PC-3 (cell line): ENCODE measurements at regions not wholly inside any gene's neighbourhood (a gene's known extent, or its start where the extent isn't known, plus 50 kb on each side); places are given as distances from the start of the nearest gene placed in this dataset.

Experiments used
- ATAC-seq: fragments of 200-7000 bp; cut with Tn5 transposase; 2 replicates; pipeline ENCODE4 v1.9.1; 2020; ENCODE audit warnings: mild to moderate bottlenecking, moderate library complexity
- BruUV-seq: library from RNA; stranded (reverse); fragments of 400-500 nt; replicated peaks from 2 replicates; lab custom pipeline; 2021; lab: Mats Ljungman, UMichigan
- CTCF ChIA-PET: fragments of 300-600 bp; sonication (Branson Sonifier 250); formaldehyde crosslinking; loops from one replicate; lab custom pipeline; 2022; ENCODE audit warnings: antibody characterized with exemption; lab: Charles Lee
- POLR2A ChIA-PET: fragments of 300-600 bp; sonication (Branson Sonifier 250); formaldehyde crosslinking; loops from one replicate; lab custom pipeline; 2022; ENCODE audit warnings: antibody characterized with exemption; ENCODE audit not compliant: unreplicated experiment; lab: Charles Lee
- DNase-seq: peaks from one replicate; pipeline ENCODE4 v3.0.0-alpha.2; 2015
- H2AFZ ChIP-seq: fragments of 300-600 bp; sonication (generic); 2 replicates; pipeline ENCODE4 v1.6.0; 2016; ENCODE audit warnings: antibody characterized with exemption, low read length
- H3F3A ChIP-seq: fragments of 300-600 bp; sonication (generic); one replicate; pipeline ENCODE4 v1.6.0; 2017; ENCODE audit warnings: antibody characterized with exemption, low read length, control low read depth, mild to moderate bottlenecking; ENCODE audit not compliant: unreplicated experiment
- H3K27ac ChIP-seq: fragments of 300-600 bp; sonication (generic); 2 replicates; pipeline ENCODE4 v1.5.1; 2016; ENCODE audit warnings: mild to moderate bottlenecking, low read length
- H3K27me3 ChIP-seq: fragments of 300-600 bp; sonication (generic); 2 replicates; pipeline ENCODE4 v1.6.1; 2016; ENCODE audit warnings: low read length, mixed read lengths
- H3K36me3 ChIP-seq: fragments of 300-600 bp; sonication (generic); 2 replicates; pipeline ENCODE4 v1.6.1; 2016; ENCODE audit warnings: low read depth, mixed run types, low read length, mixed read lengths
- H3K4me1 ChIP-seq: fragments of 300-600 bp; sonication (generic); 2 replicates; pipeline ENCODE4 v1.5.1; 2016; ENCODE audit warnings: low read length; ENCODE audit not compliant: insufficient read depth
- H3K4me2 ChIP-seq: fragments of 300-600 bp; sonication (generic); 2 replicates; pipeline ENCODE4 v1.6.0; 2016; ENCODE audit warnings: low read length
- H3K4me3 ChIP-seq: fragments of 300-600 bp; sonication (generic); 2 replicates; pipeline ENCODE4 v1.5.1; 2016; ENCODE audit warnings: mild to moderate bottlenecking, low read length, mixed read lengths
- H3K79me2 ChIP-seq: fragments of 300-600 bp; sonication (generic); 2 replicates; pipeline ENCODE4 v1.6.1; 2017; ENCODE audit warnings: low read length, mixed read lengths
- H3K9ac ChIP-seq: fragments of 300-600 bp; sonication (generic); 2 replicates; pipeline ENCODE4 v1.6.0; 2016; ENCODE audit warnings: mild to moderate bottlenecking, low read length
- H3K9me2 ChIP-seq: fragments of 300-600 bp; sonication (generic); replicated peaks from 2 replicates; pipeline ENCODE4 v1.6.1; 2016; ENCODE audit warnings: mixed run types, low read length, mixed read lengths
- H3K9me3 ChIP-seq: fragments of 300-600 bp; sonication (generic); 2 replicates; pipeline ENCODE4 v1.6.1; 2016; ENCODE audit warnings: low read length, mixed read lengths
- H4K20me1 ChIP-seq: fragments of 300-600 bp; sonication (generic); 2 replicates; pipeline ENCODE4 v1.6.1; 2016; ENCODE audit warnings: low read length, mixed read lengths
- CTCF ChIP-seq: fragments of 300-600 bp; sonication (generic); conservative IDR thresholded peaks from 2 replicates; pipeline ENCODE4 v1.5.1; 2017; ENCODE audit warnings: antibody characterized with exemption, low read depth, mild to moderate bottlenecking, low read length
- EZH2 ChIP-seq: fragments of 300-600 bp; sonication (generic); IDR thresholded peaks from one replicate; pipeline ENCODE4 v1.6.1; 2017; ENCODE audit warnings: antibody characterized with exemption, mild to moderate bottlenecking, low read length; ENCODE audit not compliant: unreplicated experiment
- EZH2phosphoT487 ChIP-seq: fragments of 300-600 bp; sonication (generic); IDR thresholded peaks from 2 replicates; pipeline ENCODE4 v1.6.1; 2018; ENCODE audit warnings: mild to moderate bottlenecking, antibody characterized with exemption, low read length, borderline replicate concordance
- intact Hi-C: fragments of 100-400 bp; cut with micrococcal nuclease; formaldehyde crosslinking; loops from 2 replicates; pipeline ENCODE4 v1.9.0; 2023

- Histone ChIP-seq H3K79me2 (no peaks in the 10 kb centered on the region), H3K27me3 (peaks cover 11% of the 10 kb centered on the region), H3K27ac (no peak overlapping the region), H3K9ac (no peak overlapping the region), H3K9me3 (0 out of 2 replicates have a peak, but pooled peaks cover 4% of the 10 kb centered on the region), H3K9me2 (no peaks in the 10 kb centered on the region), H3K4me2 (no peak overlapping the region), H3K36me3 (no peaks in the 10 kb centered on the region), H3K4me3 (no peak overlapping the region), H3F3A (no peaks in the 10 kb centered on the region), H4K20me1 (no peaks in the 10 kb centered on the region), H2AFZ (no peak overlapping the region), H3K4me1 (peaks cover 9% of the 10 kb centered on the region)
- POLR2A ChIA-PET = no interaction called here
- DNase-seq (no peak), ATAC-seq (no peak)
- intact Hi-C loops = no loop called here
- CTCF ChIA-PET = no interaction called here
- BruUV-seq = no TSS peak
- TF ChIP-seq CTCF (no peak), EZH2 (no peak), EZH2phosphoT487 (no peak)
Measured at GRCh38 chr20:23234311-23235078, 116.1 kb upstream of the NXT1 start.

DNA sequence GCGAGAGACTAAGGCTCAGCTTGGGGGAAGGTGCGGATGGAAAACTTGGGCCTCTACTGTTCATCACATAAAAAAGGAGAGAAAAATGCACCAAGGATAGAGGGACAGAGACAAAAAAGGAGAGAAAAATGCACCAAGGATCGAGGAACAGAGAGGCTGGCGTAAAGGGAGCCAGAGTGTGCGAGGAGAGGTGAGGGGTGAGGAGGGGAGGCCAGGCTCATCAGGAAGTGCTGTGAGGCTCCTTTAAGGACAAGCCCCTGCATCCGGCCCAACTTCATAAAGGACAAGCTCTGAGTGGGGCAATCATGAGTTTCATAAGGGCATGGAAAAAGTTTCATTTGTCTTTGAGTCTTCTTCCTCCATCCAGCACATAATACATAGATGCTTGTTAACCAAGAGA, 117.2 kb upstream of the NXT1 start:
- no peak for TF ChIP-seq EZH2
- TF ChIP-seq CTCF = no peak
- no peak for TF ChIP-seq EZH2phosphoT487
- intact Hi-C loops = no loop called here
- Histone ChIP-seq H3F3A (no peaks in the 10 kb centered on the region), H3K27me3 (peaks cover 11% of the 10 kb centered on the region), H3K27ac (no peak overlapping the region), H3K9me3 (0 out of 2 replicates have a peak, but pooled peaks cover 4% of the 10 kb centered on the region), H3K9me2 (no peaks in the 10 kb centered on the region), H3K4me3 (no peak overlapping the region), H3K9ac (no peak overlapping the region), H3K36me3 (no peaks in the 10 kb centered on the region), H3K79me2 (no peaks in the 10 kb centered on the region), H4K20me1 (no peaks in the 10 kb centered on the region), H3K4me1 (peaks cover 9% of the 10 kb centered on the region), H2AFZ (no peak overlapping the region), H3K4me2 (no peak overlapping the region)
- no peak for ATAC-seq
- no TSS peak for BruUV-seq
- POLR2A ChIA-PET = no interaction called here
- DNase-seq = no peak
- CTCF ChIA-PET = no interaction called here

DNA sequence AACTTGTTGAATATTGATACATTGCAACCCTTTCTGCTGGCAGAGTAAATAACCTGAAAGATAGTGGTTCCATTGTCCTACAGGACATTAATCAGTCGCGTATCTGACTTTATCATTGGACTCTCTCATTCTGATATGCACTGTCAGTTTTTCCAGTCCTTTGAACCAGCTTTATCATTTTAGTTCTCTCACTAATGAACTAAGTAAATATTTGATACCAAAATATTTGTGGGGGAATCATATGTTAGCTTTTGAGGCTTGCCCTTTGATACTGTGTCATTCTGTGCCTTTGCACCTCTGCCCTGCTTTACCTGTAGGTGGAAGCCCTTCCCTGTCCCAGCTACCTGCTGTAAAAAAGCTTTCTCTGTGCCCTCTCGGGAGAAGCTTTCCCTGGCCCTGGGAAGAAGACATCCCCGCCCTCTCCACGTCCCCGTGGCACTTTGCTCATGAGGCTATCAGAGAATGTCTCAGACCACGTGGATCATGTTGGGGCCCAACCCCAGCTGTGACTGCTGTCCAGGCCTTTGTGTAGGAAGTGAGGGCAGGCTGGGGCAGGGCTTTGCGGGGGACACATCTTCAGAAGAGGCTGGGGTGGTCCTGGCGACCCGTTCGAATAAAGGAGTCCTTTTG, 117.8 kb upstream of the NXT1 start:
- CTCF ChIA-PET = no interaction called here
- intact Hi-C loops = no loop called here

More for the DNA sequence above, 117.8 kb upstream of the NXT1 start:
- Histone ChIP-seq H3K9me2 (no peaks in the 10 kb centered on the region), H3K9ac (no peak overlapping the region), H3K36me3 (no peaks in the 10 kb centered on the region), H3K27me3 (peaks cover 11% of the 10 kb centered on the region), H3K9me3 (0 out of 2 replicates have a peak, but pooled peaks cover 4% of the 10 kb centered on the region), H3K4me2 (no peak overlapping the region), H3K27ac (no peak overlapping the region), H2AFZ (no peak overlapping the region), H3K4me3 (no peak overlapping the region), H3K79me2 (no peaks in the 10 kb centered on the region), H3K4me1 (peaks cover 9% of the 10 kb centered on the region), H4K20me1 (no peaks in the 10 kb centered on the region), H3F3A (no peaks in the 10 kb centered on the region)
- no peak for TF ChIP-seq EZH2phosphoT487
- no peak for TF ChIP-seq CTCF
- no peak for TF ChIP-seq EZH2
- DNase-seq = no peak
- POLR2A ChIA-PET = no interaction called here
- no TSS peak for BruUV-seq
- no peak for ATAC-seq
